ENCODE measurements at regions not wholly inside any gene's neighbourhood (a gene's known extent, or its start where the extent isn't known, plus 50 kb on each side); places are given as distances from the start of the nearest gene placed in this dataset.

GRCh38 chr3:88611826-88612326 is 462.1 kb downstream of the C3orf38 start:
- Histone ChIP-seq H3K9me3 (no peaks in the 10 kb centered on the region), H3K27me3 (no peaks in the 10 kb centered on the region), H3K4me1 (no peaks in the 10 kb centered on the region), H3K4me3 (no peak overlapping the region), H3K27ac (no peak overlapping the region), H3K36me3 (no peaks in the 10 kb centered on the region)
- TF ChIP-seq POLR2AphosphoS5 (IDR thresholded peaks at IDR 0.05) (no peak), EP300 (IDR thresholded peaks at IDR 0.05; ENCODE audit: low read depth) (no peak), POLR2A (IDR thresholded peaks at IDR 0.05) (no peak)
- TF ChIP-seq, protein P1, sequence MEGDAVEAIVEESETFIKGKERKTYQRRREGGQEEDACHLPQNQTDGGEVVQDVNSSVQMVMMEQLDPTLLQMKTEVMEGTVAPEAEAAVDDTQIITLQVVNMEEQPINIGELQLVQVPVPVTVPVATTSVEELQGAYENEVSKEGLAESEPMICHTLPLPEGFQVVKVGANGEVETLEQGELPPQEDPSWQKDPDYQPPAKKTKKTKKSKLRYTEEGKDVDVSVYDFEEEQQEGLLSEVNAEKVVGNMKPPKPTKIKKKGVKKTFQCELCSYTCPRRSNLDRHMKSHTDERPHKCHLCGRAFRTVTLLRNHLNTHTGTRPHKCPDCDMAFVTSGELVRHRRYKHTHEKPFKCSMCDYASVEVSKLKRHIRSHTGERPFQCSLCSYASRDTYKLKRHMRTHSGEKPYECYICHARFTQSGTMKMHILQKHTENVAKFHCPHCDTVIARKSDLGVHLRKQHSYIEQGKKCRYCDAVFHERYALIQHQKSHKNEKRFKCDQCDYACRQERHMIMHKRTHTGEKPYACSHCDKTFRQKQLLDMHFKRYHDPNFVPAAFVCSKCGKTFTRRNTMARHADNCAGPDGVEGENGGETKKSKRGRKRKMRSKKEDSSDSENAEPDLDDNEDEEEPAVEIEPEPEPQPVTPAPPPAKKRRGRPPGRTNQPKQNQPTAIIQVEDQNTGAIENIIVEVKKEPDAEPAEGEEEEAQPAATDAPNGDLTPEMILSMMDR (IDR thresholded peaks at IDR 0.05), result no peak
- no peak for DNase-seq
- intact Hi-C loops (cut with DNase I; ENCODE audit: low total_unique reads), result no loop called here
- WGBS, 2 donors (ENCODE audit: low coverage in 1 of 2), result 18% methylated on average over 2 of the region's 2 CpGs
- in situ Hi-C loops (cut with MboI; ENCODE audit: low pct_ligation_motif_present in 1 of 4, low pct_unique_long_range_greater_than_20kb in 1 of 4, low sequenced_read_pairs in 3 of 4), result no loop called here

DNA sequence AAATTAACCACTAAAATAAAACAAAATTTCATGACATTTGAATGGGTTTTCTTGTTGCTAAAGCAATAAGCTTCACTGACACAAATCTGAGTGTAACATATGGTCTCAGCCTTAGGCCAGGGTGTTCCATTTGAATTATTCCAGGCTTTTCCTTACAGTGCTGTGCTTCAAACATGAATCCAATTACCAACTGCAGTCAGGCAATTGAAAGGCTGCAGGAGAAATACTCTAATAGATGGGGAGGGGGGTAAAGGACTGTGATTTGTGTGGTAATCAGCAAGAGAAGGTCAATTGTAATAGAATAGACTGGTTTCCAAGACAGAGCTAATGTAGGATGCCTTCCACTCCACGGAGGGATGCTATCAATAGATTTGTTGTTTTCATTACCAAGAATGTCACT is 466.7 kb downstream of the C3orf38 start:
- no peaks in the 10 kb centered on the region for H3K4me1 ChIP-seq
- WGBS, 2 donors (ENCODE audit: low coverage in 1 of 2), result 50 to 54% methylated on average over 1 of the region's 1 CpG
- in situ Hi-C loops (cut with MboI; ENCODE audit: low pct_ligation_motif_present in 1 of 4, low pct_unique_long_range_greater_than_20kb in 1 of 4, low sequenced_read_pairs in 3 of 4), result no loop called here
- H3K27ac ChIP-seq, result no peak overlapping the region
- H3K9me3 ChIP-seq, result no peaks in the 10 kb centered on the region
- TF ChIP-seq EP300 (IDR thresholded peaks at IDR 0.05; ENCODE audit: low read depth) (no peak), POLR2AphosphoS5 (IDR thresholded peaks at IDR 0.05) (no peak), POLR2A (IDR thresholded peaks at IDR 0.05) (no peak)
- TF ChIP-seq, protein P1 (IDR thresholded peaks at IDR 0.05), result no peak
- intact Hi-C loops (cut with DNase I; ENCODE audit: low total_unique reads), result no loop called here
- no peaks in the 10 kb centered on the region for H3K27me3 ChIP-seq
- DNase-seq, result no peak
- no peak overlapping the region for H3K4me3 ChIP-seq
- no peaks in the 10 kb centered on the region for H3K36me3 ChIP-seq

DNA sequence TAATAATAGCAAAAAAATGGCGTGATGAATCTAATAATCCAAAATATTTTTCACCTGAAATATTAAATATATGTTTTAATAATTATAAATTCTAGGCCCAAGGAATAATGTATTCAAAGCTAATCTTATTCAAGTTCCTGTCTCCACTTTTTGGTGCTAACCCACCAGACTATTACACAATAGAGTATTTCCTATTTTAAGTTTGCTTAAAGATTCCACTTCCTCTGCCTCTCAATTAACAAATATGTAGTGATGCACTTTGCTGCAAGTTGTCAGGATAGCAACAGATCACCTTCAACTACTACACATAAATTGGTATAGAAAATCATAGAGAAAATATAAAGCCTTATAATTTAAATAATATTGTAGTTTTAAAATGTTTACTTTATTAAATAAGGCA is 467.5 kb downstream of the C3orf38 start:
- DNase-seq, result no peak
- TF ChIP-seq, protein P1 (IDR thresholded peaks at IDR 0.05), result no peak
- TF ChIP-seq POLR2AphosphoS5 (IDR thresholded peaks at IDR 0.05) (no peak), POLR2A (IDR thresholded peaks at IDR 0.05) (no peak), EP300 (IDR thresholded peaks at IDR 0.05; ENCODE audit: low read depth) (no peak)
- no peaks in the 10 kb centered on the region for H3K27me3 ChIP-seq
- WGBS, 2 donors (ENCODE audit: low coverage in 1 of 2), result 83 to 85% methylated on average over 1 of the region's 1 CpG
- intact Hi-C loops (cut with DNase I; ENCODE audit: low total_unique reads), result no loop called here
- no peak overlapping the region for H3K4me3 ChIP-seq
- no peaks in the 10 kb centered on the region for H3K4me1 ChIP-seq
- no peaks in the 10 kb centered on the region for H3K36me3 ChIP-seq
- in situ Hi-C loops (cut with MboI; ENCODE audit: low pct_ligation_motif_present in 1 of 4, low pct_unique_long_range_greater_than_20kb in 1 of 4, low sequenced_read_pairs in 3 of 4), result no loop called here
- no peaks in the 10 kb centered on the region for H3K9me3 ChIP-seq
- H3K27ac ChIP-seq, result no peak overlapping the region

GRCh38 chr3:88618021-88618645 is 468.4 kb downstream of the C3orf38 start:
- no peak for DNase-seq
- no peaks in the 10 kb centered on the region for H3K4me1 ChIP-seq
- H3K27me3 ChIP-seq, result no peaks in the 10 kb centered on the region
- intact Hi-C loops (cut with DNase I; ENCODE audit: low total_unique reads), result no loop called here
- H3K36me3 ChIP-seq, result no peaks in the 10 kb centered on the region
- in situ Hi-C loops (cut with MboI; ENCODE audit: low pct_ligation_motif_present in 1 of 4, low pct_unique_long_range_greater_than_20kb in 1 of 4, low sequenced_read_pairs in 3 of 4), result no loop called here
- 53 to 54% methylated on average over 7 of the region's 7 CpGs for WGBS, 2 donors (ENCODE audit: low coverage in 1 of 2)
- no peak for TF ChIP-seq POLR2AphosphoS5 (IDR thresholded peaks at IDR 0.05)
- TF ChIP-seq, protein P1 (IDR thresholded peaks at IDR 0.05), result no peak
- TF ChIP-seq POLR2A (IDR thresholded peaks at IDR 0.05), result no peak
- TF ChIP-seq EP300 (IDR thresholded peaks at IDR 0.05; ENCODE audit: low read depth), result no peak
- no peaks in the 10 kb centered on the region for H3K9me3 ChIP-seq
- no peak overlapping the region for H3K27ac ChIP-seq
- H3K4me3 ChIP-seq, result no peak overlapping the region

Data from transverse colon (tissue), 4 donors.